Neural progenitor cell (in vitro differentiated cells): ENCODE measurements at regions not wholly inside any gene's neighbourhood (a gene's known extent, or its start where the extent isn't known, plus 50 kb on each side); places are given as distances from the start of the nearest gene placed in this dataset.

Experiments used
- CTCF ChIP-seq: fragments of 200-600 bp; sonication (generic); IDR thresholded peaks from 2 replicates; pipeline ENCODE4 v1.5.1; 2017; ENCODE audit warnings: antibody characterized with exemption, mild to moderate bottlenecking
- EZH2 ChIP-seq: fragments of 200-600 bp; sonication (generic); IDR thresholded peaks from 2 replicates; pipeline ENCODE4 v1.6.1; 2017; ENCODE audit warnings: antibody characterized with exemption, mild to moderate bottlenecking, moderate library complexity

DNA sequence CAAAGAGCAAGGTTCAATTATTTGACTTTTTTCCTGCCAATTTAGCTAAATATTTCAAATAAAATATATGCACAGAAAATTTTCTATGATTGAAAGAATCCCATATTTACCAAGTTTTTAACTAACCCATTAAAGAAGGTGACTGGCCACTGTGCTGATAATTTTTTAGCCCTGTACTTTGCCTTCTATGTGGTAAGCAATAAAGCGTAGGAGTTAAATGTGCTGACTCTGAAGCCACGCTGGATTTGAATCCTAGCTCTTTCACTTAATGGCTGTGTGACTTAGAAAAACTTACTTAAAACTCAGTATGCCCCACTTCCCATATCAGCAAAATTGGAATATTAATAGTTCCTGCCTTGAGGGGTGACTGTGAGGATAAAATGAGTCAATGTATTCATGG, 82.1 kb downstream of the NEUROD6 start:
- TF ChIP-seq CTCF (no peak), EZH2 (no peak)
